Calu3 (cell line): ENCODE measurements at regions not wholly inside any gene's neighbourhood (a gene's known extent, or its start where the extent isn't known, plus 50 kb on each side); places are given as distances from the start of the nearest gene placed in this dataset.

ENCODE experiments used
- BruUV-seq: library from RNA; stranded (reverse); fragments of 400-500 nt; replicated peaks from 2 replicates; lab custom pipeline; 2021; lab: Mats Ljungman, UMichigan
- CTCF ChIA-PET: fragments of 300-600 bp; sonication (Branson Sonifier 250); formaldehyde crosslinking; loops from one replicate; lab custom pipeline; 2022; ENCODE audit warnings: antibody characterized with exemption; lab: Charles Lee
- DNase-seq: peaks from one replicate; pipeline ENCODE4 v3.0.0; 2022
- H3K27ac Mint-ChIP-seq: one replicate; pipeline ENCODE4 v1.8.0; 2022; ENCODE audit warnings: mixed read lengths; ENCODE audit not compliant: unreplicated experiment
- H3K27me3 Mint-ChIP-seq: one replicate; pipeline ENCODE4 v1.8.0; 2022; ENCODE audit warnings: mixed read lengths; ENCODE audit not compliant: unreplicated experiment
- H3K36me3 Mint-ChIP-seq: one replicate; pipeline ENCODE4 v1.8.0; 2022; ENCODE audit warnings: mild to moderate bottlenecking, moderate library complexity, mixed read lengths; ENCODE audit not compliant: insufficient read depth, unreplicated experiment
- H3K4me1 Mint-ChIP-seq: one replicate; pipeline ENCODE4 v1.8.0; 2022; ENCODE audit warnings: mild to moderate bottlenecking, low read depth, mixed read lengths; ENCODE audit not compliant: unreplicated experiment
- H3K4me3 Mint-ChIP-seq: one replicate; pipeline ENCODE4 v1.8.0; 2022; ENCODE audit warnings: mild to moderate bottlenecking, low read depth, moderate library complexity, mixed read lengths; ENCODE audit not compliant: unreplicated experiment
- H3K9me3 Mint-ChIP-seq: one replicate; pipeline ENCODE4 v1.8.0; 2022; ENCODE audit warnings: low read depth, mixed read lengths; ENCODE audit not compliant: unreplicated experiment
- intact Hi-C: fragments of 100-400 bp; cut with micrococcal nuclease; formaldehyde crosslinking; loops from one replicate; pipeline ENCODE4 v1.10.0; 2022; ENCODE audit not compliant: unreplicated experiment
- TF ChIP-seq, protein P1 (sequence below): fragments of 200-600 bp; IDR thresholded peaks from one replicate; pipeline ENCODE4 v1.8.0; 2022; ENCODE audit warnings: antibody characterized with exemption; ENCODE audit not compliant: unreplicated experiment

DNA sequence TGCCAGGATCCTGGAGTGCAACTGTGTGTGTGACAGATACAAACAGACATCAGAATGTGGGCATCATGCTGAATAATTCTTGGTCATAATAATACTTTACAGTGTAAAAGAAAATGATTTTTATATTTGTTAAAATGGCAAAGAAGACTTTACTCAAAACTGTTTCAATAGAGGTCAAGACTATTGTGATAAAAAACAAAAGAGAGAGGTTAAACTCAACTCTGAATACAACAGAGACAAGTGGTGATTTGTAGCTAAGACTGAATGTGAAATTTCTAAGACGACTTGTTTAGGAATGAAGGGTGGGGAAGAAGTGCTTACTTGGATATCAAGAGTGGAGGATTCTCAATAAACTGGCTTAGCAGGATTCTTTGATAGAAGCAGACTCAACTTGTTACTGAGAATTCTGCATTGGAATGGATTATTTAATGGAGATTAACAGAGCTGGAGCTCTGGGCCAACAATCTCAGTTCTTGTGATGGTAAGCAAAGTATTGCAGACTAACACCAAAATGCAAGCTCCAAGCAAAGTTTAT, 457.4 kb upstream of the CDH18 start:
- TF ChIP-seq, protein P1, sequence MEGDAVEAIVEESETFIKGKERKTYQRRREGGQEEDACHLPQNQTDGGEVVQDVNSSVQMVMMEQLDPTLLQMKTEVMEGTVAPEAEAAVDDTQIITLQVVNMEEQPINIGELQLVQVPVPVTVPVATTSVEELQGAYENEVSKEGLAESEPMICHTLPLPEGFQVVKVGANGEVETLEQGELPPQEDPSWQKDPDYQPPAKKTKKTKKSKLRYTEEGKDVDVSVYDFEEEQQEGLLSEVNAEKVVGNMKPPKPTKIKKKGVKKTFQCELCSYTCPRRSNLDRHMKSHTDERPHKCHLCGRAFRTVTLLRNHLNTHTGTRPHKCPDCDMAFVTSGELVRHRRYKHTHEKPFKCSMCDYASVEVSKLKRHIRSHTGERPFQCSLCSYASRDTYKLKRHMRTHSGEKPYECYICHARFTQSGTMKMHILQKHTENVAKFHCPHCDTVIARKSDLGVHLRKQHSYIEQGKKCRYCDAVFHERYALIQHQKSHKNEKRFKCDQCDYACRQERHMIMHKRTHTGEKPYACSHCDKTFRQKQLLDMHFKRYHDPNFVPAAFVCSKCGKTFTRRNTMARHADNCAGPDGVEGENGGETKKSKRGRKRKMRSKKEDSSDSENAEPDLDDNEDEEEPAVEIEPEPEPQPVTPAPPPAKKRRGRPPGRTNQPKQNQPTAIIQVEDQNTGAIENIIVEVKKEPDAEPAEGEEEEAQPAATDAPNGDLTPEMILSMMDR, result no peak
- Mint-ChIP-seq H3K9me3 (no peaks in the 10 kb centered on the region), H3K4me1 (peaks cover 7% of the 10 kb centered on the region), H3K27ac (no peak overlapping the region), H3K27me3 (no peaks in the 10 kb centered on the region), H3K4me3 (no peak overlapping the region), H3K36me3 (no peaks in the 10 kb centered on the region)
- CTCF ChIA-PET, result no interaction called here
- BruUV-seq, result no TSS peak
- DNase-seq, result no peak
- intact Hi-C loops, result no loop called here

DNA sequence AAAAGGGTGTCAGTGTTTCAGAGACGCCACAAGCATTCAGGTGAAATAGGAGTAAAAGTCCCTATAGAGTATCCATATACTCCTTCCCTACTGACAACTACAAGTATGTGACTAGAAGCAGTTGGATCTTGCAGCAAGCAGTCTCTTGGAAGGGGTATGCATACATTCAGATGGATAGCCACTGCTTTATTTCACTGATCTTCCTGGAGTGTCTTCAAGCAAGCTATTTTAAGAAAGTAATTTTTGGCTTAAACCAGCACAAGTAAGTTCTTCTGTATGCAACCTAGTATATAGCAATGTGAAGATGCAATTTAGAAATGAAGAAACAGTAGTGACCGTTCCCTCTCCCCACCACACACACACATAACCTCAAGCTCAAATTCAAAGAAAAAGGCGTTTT, 446.8 kb upstream of the CDH18 start:
- TF ChIP-seq, protein P1, result no peak
- Mint-ChIP-seq H3K27ac (no peak overlapping the region), H3K36me3 (no peaks in the 10 kb centered on the region), H3K4me3 (no peak overlapping the region), H3K9me3 (no peaks in the 10 kb centered on the region), H3K4me1 (no peaks in the 10 kb centered on the region), H3K27me3 (no peaks in the 10 kb centered on the region)
- DNase-seq, result no peak
- no TSS peak for BruUV-seq
- intact Hi-C loops, result no loop called here
- CTCF ChIA-PET, result no interaction called here

DNA sequence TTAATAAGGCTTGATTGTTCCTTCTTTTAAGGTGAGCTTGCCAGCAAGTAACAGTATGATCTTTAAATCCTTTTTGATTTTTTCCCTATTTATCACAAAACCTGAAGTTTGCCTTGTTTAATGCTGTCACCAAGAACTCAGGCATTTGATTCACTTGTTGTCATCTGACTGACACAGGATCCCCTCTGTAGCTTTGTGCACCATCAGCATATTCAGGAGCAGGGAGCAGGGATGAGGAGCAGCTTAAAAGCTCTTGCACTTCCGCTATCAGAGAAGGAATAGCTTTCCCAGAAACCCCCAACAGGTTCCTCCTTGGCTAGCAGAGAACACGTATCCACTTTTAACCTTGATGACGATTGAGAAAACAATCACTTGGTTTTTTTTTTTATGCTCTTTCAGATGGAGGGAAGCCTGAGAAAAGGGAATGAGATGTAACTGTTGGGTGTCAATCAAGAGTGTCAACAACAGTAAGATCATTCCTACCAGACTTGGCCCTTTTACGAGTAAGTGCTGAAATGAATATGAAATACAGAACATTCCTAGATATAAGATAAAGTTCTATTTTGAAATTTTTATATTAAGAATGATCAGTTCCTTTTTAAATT, 433.1 kb upstream of the CDH18 start:
- TF ChIP-seq, protein P1, result no peak
- Mint-ChIP-seq H3K9me3 (no peaks in the 10 kb centered on the region), H3K4me3 (no peak overlapping the region), H3K27ac (no peak overlapping the region), H3K27me3 (no peaks in the 10 kb centered on the region), H3K4me1 (no peaks in the 10 kb centered on the region), H3K36me3 (no peaks in the 10 kb centered on the region)
- CTCF ChIA-PET, result no interaction called here
- BruUV-seq, result no TSS peak
- DNase-seq, result no peak
- intact Hi-C loops, result no loop called here
